HG03469 (cell line): ENCODE measurements at regions not wholly inside any gene's neighbourhood (a gene's known extent, or its start where the extent isn't known, plus 50 kb on each side); places are given as distances from the start of the nearest gene placed in this dataset.
"Not testable (repeated sequence)": the region's sequence is repeated elsewhere in the genome, so short reads cannot be mapped to it uniquely, and the experiment has no call there.

Source experiments
- ATAC-seq: cut with Tn5 transposase; IDR thresholded peaks from one replicate; pipeline ENCODE4 v1.9.1; 2021; ENCODE audit warnings: mild to moderate bottlenecking, moderate library complexity, moderate number of reproducible peaks; ENCODE audit not compliant: unreplicated experiment

- ATAC-seq, result no peak
Observed at GRCh38 chr5:75848077-75848476, 130.8 kb upstream of the POC5 start.

GRCh38 chr5:75847561-75848021, 130.4 kb upstream of the POC5 start:
- ATAC-seq, result peak; percentile 89

- no peak for ATAC-seq
Observed at GRCh38 chr5:75844301-75844700, 127.1 kb upstream of the POC5 start.

- no peak for ATAC-seq
Observed at GRCh38 chr5:75843319-75843718, 126.1 kb upstream of the POC5 start.

GRCh38 chr5:75839547-75839946, 122.3 kb upstream of the POC5 start:
- no peak for ATAC-seq

- no peak for ATAC-seq
Observed at GRCh38 chr5:75837258-75837841, 120.1 kb upstream of the POC5 start.

- no peak for ATAC-seq
Observed at GRCh38 chr5:75831561-75831960, 114.3 kb upstream of the POC5 start.

- ATAC-seq, result no peak
Observed at GRCh38 chr5:75828029-75828428, 110.8 kb upstream of the POC5 start.

- no peak for ATAC-seq
Observed at GRCh38 chr5:75824323-75824722, 107.1 kb upstream of the POC5 start.

- ATAC-seq, result no peak
Observed at GRCh38 chr5:75823811-75824210, 106.6 kb upstream of the POC5 start.

- no peak for ATAC-seq
Observed at GRCh38 chr5:75818661-75819060, 101.4 kb upstream of the POC5 start.

GRCh38 chr5:75799695-75800094, 82.5 kb upstream of the POC5 start:
- ATAC-seq, result not testable (repeated sequence)

- not testable (repeated sequence) for ATAC-seq
Observed at GRCh38 chr5:75769338-75769737, 52.1 kb upstream of the POC5 start.
